ENCODE measurements at regions not wholly inside any gene's neighbourhood (a gene's known extent, or its start where the extent isn't known, plus 50 kb on each side); places are given as distances from the start of the nearest gene placed in this dataset.

DNA sequence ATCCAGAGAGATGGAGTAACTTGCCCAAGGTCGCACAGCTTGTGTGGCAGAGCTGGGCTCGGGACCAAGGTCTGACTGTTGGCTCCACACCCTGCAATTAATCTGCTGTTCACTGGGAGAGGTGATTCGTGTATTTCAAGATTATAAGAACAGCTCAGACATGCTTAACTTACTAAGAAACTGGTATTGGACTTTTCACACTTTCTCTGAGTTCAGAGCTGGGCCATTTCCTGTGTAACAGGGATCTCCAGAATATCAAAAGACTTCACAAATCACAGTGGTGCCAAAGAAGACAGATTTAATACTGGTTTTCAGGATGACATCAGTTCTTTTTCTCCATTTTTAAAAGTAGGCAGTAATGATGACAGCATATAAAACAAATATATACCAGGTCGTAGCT, 156.8 kb upstream of the UBE2E1 start:
- TF ChIP-seq, protein P1, sequence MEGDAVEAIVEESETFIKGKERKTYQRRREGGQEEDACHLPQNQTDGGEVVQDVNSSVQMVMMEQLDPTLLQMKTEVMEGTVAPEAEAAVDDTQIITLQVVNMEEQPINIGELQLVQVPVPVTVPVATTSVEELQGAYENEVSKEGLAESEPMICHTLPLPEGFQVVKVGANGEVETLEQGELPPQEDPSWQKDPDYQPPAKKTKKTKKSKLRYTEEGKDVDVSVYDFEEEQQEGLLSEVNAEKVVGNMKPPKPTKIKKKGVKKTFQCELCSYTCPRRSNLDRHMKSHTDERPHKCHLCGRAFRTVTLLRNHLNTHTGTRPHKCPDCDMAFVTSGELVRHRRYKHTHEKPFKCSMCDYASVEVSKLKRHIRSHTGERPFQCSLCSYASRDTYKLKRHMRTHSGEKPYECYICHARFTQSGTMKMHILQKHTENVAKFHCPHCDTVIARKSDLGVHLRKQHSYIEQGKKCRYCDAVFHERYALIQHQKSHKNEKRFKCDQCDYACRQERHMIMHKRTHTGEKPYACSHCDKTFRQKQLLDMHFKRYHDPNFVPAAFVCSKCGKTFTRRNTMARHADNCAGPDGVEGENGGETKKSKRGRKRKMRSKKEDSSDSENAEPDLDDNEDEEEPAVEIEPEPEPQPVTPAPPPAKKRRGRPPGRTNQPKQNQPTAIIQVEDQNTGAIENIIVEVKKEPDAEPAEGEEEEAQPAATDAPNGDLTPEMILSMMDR (IDR thresholded peaks at IDR 0.05; ENCODE audit: insufficient read depth, low read length), result no peak
- no peak for DNase-seq (ENCODE audit: low read depth)
- no peak overlapping the region for H3K4me3 ChIP-seq (ENCODE audit: low read depth, low read length)

DNA sequence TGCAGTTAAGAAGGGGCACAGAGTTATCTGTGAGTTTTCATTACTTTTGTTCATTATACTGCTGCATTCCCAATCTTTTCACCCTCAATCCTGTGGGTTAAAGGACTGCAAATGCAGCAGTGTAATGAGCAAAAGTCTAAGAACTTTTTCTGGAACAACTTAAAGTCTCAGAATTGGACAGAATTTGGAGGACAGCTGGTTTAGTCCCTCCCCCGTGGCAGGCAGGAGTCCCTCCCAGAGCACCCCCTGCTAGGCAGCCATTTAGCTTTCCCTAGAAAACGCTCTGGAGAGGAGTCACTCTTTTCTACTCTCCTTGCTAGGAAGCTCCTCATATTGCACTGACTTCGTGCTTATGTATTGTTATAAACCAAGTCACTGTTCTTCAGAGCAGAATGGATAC, 156.3 kb upstream of the UBE2E1 start:
- no peak overlapping the region for H3K4me3 ChIP-seq (ENCODE audit: low read depth, low read length)
- DNase-seq (ENCODE audit: low read depth), result no peak
- TF ChIP-seq, protein P1 (IDR thresholded peaks at IDR 0.05; ENCODE audit: insufficient read depth, low read length), result no peak

DNA sequence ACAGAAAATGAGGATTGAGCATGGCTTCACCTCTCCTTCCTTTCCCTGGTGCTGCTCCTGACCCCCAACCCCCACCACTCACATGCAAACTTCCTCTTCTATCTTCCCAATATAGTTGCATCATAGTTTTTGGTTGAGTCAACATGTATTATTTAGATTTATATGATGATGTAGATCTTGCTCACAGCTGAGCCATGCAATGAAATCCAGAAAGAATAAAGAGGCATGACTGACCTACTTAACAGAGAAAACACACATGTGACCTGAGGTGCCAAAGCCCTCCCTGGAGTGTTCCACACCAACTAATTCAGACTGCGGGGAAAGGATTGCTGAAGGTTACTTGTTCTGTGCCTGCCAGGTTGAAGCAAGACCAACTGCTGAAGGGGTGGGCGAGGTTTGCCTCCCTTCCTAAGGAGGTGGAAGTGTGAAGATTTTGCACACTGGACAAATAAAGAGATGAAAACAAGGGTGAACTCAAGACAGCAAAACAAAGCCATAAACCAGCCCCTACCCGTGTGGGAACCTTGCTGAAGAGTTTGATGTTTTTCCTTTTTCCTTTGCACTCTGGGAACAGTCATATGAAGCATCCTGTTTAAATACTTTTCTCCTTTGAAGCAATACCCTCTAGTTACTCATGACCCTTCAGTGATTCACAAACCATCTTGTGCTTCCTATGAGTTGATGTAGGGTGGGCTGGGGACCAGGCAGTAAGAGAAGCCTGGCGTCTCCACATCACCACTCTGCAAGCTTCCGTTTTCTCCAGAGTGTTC, 155.2 kb upstream of the UBE2E1 start:
- TF ChIP-seq, protein P1 (IDR thresholded peaks at IDR 0.05; ENCODE audit: insufficient read depth, low read length), result no peak

DNA sequence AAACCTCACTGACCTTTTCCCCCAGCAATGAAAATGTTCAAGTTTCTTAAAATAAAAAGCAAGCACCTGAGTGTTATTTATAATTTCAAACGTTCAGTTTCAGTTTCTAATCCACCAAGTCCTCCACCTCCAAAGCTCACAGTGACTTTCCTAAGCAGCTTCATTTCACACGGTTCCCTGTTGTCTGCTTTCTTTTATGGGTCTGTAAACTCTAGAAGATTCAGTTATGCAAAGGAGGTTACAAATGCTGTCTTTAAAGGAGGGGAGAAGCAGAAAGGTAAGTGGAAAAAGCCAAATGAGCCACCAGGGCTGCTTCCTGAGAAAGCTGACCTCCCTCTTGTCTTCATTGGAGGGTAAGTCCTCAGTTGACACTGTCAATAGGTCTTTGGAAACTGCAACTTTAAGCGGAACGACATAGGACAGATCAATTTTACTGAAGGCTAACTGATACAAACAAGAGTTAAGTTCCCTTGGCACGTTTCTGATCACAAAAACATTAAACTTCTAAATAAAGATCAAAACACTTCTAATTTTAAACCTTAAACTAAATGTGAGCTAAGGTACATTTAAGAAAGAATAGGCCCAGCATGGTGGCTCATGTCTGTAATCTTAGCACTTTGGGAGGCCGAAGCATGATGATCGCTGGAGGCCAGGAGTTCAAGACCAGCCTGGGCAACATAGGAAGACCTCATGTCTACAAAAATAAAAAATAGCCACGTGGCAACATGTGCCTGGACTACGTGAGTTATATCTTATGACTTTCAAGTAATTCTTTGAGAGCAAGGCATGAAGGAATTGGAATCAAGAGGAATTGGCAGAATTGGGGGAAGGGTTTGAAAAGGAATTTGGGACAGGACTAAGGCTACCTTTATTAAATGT, 151.9 kb upstream of the UBE2E1 start:
- TF ChIP-seq, protein P1 (IDR thresholded peaks at IDR 0.05; ENCODE audit: insufficient read depth, low read length), result no peak
- H3K4me3 ChIP-seq (ENCODE audit: low read depth, low read length), result no peak overlapping the region
- DNase-seq (ENCODE audit: low read depth), result no peak

More for the DNA sequence above, 155.2 kb upstream of the UBE2E1 start:
- peak; percentile 81 for DNase-seq (ENCODE audit: low read depth)
- no peak overlapping the region for H3K4me3 ChIP-seq (ENCODE audit: low read depth, low read length)

DNA sequence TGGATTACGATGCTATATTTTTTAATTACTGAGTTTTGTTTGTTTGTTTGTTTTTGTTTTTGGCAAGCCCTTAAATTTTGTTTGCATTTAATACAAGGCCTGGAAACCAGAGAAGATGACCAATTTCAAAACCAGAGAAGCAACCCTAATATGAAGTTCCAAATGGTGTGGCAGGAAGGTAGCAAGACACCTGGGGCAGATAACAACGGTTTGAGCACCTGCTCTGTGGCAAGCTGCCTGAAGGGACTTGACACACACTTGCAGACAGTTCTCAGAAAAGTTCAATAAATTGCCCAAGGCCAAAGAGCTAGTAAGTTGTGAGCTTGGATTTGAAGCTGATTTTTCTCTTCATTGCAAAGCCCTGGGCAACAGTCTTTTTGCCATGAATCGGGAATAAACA, 151.2 kb upstream of the UBE2E1 start:
- TF ChIP-seq, protein P1 (IDR thresholded peaks at IDR 0.05; ENCODE audit: insufficient read depth, low read length), result no peak
- no peak for DNase-seq (ENCODE audit: low read depth)
- no peak overlapping the region for H3K4me3 ChIP-seq (ENCODE audit: low read depth, low read length)

DNA sequence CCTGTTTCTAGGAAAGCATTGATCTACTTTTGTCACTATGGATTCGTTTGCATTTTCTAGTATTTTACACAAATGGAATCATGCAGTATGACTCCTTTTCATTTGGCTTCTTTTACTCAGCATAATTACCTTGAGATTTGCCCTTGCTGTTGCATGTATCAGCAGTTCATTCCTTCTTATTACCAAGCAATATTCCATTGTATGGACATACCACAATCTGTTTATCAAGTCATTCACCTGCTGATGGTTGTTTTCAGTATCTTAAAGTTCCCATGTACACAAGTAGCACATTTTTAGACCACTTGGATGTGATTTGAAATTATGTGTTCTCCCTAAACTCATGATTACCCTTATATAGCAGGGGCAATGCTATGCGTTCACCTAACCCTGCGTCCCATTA, 150.0 kb upstream of the UBE2E1 start:
- H3K4me3 ChIP-seq (ENCODE audit: low read depth, low read length), result no peak overlapping the region
- TF ChIP-seq, protein P1 (IDR thresholded peaks at IDR 0.05; ENCODE audit: insufficient read depth, low read length), result no peak
- no peak for DNase-seq (ENCODE audit: low read depth)
